Esophagus squamous epithelium (tissue), 4 donors: ENCODE measurements at regions not wholly inside any gene's neighbourhood (a gene's known extent, or its start where the extent isn't known, plus 50 kb on each side); places are given as distances from the start of the nearest gene placed in this dataset.

ENCODE experiments used
- POLR2A ChIP-seq, 4 donors: fragments of 450-650 bp; IDR thresholded peaks; one replicate each; pipeline ENCODE4 v1.6.1; 2017; ENCODE audit warnings: antibody characterized with exemption in 4 of 4, mild to moderate bottlenecking in 4 of 4, moderate library complexity in 3 of 4
- TF ChIP-seq, protein P1 (sequence below), 6 experiments: fragments of 450-650 bp in 4 of 6; fragments of 200-600 bp in 2 of 6; sonication (generic) in 2 of 6; IDR thresholded peaks; one replicate each; pipeline ENCODE4 v1.5.1; 2016 to 2019; ENCODE audit warnings: antibody characterized with exemption in 6 of 6, mild to moderate bottlenecking in 4 of 6, moderate library complexity in 4 of 6

DNA sequence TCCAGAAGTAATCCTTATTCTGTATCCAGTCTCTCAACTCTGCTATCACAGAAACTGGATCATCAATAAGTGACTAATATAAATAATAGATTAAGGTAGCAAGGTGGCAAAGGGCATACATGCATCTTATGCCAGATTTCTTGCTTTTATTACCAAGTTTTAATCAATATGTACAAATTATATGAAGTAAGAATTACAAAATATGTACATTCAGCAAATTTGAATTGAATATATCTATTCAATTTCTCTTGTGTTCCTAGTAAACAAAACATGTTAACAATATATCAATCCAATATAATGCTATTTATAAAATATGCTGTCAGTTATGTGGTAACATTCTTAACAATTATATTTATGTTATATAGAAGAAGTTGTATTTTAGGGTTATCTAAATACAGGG is 488.7 kb upstream of the COX7C start:
- TF ChIP-seq, protein P1, sequence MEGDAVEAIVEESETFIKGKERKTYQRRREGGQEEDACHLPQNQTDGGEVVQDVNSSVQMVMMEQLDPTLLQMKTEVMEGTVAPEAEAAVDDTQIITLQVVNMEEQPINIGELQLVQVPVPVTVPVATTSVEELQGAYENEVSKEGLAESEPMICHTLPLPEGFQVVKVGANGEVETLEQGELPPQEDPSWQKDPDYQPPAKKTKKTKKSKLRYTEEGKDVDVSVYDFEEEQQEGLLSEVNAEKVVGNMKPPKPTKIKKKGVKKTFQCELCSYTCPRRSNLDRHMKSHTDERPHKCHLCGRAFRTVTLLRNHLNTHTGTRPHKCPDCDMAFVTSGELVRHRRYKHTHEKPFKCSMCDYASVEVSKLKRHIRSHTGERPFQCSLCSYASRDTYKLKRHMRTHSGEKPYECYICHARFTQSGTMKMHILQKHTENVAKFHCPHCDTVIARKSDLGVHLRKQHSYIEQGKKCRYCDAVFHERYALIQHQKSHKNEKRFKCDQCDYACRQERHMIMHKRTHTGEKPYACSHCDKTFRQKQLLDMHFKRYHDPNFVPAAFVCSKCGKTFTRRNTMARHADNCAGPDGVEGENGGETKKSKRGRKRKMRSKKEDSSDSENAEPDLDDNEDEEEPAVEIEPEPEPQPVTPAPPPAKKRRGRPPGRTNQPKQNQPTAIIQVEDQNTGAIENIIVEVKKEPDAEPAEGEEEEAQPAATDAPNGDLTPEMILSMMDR (IDR thresholded peaks at IDR 0.05), result no peak
- no peak for TF ChIP-seq POLR2A (IDR thresholded peaks at IDR 0.05)
